IPS-18c (cell line): ENCODE measurements at regions not wholly inside any gene's neighbourhood (a gene's known extent, or its start where the extent isn't known, plus 50 kb on each side); places are given as distances from the start of the nearest gene placed in this dataset.
"Not testable (repeated sequence)": the region's sequence is repeated elsewhere in the genome, so short reads cannot be mapped to it uniquely, and the experiment has no call there.

Source experiments
- H3K4me3 ChIP-seq: 2 replicates; pipeline ENCODE4 v1.7.0; 2013; ENCODE audit warnings: low read depth, mild to moderate bottlenecking, low read length, moderate library complexity; ENCODE audit not compliant: insufficient read depth
- H3K9me3 ChIP-seq: one replicate; pipeline ENCODE4 v1.6.1; 2013; ENCODE audit warnings: mild to moderate bottlenecking, low read length, moderate library complexity; ENCODE audit not compliant: control insufficient read depth, insufficient read depth

DNA sequence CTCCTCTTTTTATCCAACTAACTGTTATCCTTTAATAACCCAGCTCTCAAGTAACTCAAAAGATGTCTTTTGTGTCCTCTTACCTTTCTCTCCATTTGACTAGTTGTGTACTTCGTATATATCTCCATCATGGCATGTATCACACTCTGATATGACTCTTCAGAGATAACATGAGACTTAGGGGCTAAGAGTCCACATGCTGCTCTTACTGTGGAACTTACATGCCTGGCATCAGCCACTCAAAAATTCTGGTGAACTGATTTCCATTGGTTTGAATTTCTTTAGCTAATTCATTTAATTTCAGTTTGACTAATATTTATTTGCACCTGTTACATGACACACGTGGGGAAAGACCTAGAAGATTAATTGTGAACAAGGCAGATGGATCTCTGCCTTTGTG, 317.3 kb downstream of the HS3ST1 start:
- Histone ChIP-seq H3K4me3 (no peak overlapping the region), H3K9me3 (no peaks in the 10 kb centered on the region)

DNA sequence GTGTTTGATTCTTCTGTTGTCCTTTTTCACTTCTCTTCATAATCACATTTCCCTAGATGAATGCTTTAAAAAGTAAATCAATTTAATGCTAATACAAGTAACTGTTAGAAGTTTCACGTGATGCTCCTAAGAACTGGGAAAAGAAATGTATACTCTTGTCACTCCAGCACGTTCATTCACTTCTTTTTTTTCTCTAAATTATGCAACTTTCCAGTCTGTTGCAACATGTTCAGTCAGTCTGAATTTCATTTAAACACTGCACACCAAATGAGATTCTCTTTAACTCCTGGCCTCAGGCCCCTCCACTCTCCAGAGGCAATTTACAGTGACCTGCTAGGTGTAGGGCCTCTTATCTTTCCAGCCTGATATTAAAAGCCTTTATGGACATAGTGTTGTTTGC, 321.9 kb downstream of the HS3ST1 start:
- no peak overlapping the region for H3K4me3 ChIP-seq
- H3K9me3 ChIP-seq: no peaks in the 10 kb centered on the region

DNA sequence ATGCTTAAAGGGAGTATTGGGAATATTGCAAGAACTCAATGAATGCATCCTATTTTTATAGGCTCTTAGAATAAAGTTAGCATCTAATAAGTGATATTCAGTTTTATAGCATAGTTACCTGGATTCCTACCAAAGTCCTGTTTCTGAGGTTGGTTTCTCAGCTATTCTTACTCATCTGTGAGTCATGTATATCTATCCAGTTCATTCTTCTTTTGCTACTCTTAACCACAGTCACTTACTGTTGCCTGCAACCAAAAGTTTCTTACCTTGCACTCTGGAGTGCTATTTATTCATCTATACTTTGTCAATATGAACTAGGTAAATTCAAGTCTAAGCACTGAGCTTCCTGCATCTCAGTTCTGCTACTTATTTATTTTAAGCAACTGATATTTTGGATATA, 322.5 kb downstream of the HS3ST1 start:
- no peak overlapping the region for H3K4me3 ChIP-seq
- no peaks in the 10 kb centered on the region for H3K9me3 ChIP-seq

DNA sequence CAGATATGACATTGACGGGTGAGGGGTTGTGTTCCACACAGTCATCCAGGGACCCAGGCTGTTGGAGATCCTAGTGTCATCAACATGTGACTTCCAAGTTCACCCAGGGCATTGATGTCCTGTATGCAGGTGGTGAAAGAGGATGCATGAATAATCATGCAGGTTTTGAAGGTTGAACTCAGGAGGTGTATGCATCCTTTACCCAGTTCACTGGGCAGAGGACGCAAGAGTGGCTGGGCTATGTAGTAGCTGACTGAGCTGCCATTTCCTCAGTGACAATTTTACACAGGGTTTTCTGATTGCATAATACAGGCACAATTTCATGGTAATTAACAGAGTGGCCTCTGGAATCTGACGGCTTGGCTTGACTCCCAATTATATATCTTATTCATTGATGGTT, 323.0 kb downstream of the HS3ST1 start:
- Histone ChIP-seq H3K4me3 (no peak overlapping the region), H3K9me3 (no peaks in the 10 kb centered on the region)

DNA sequence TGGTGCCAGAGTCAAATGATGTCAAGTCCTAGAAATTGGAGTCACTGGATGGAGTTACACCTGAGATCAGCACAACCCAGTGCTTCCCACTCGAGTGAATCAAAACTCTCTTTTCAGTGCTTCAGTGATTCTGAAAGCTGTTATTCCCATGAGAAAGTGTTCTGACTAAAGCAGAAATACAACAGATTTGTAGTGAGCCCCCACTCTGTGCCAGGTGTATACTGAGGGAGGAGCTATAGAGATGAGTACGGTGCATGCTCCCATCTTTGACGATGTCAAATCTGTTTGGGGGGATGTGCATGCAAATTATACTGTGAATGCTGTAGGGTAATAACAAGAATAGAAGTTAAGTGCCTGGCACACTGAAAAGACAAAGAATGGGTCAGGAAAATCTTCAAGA, 330.2 kb downstream of the HS3ST1 start:
- Histone ChIP-seq H3K4me3 (no peak overlapping the region), H3K9me3 (no peaks in the 10 kb centered on the region)

DNA sequence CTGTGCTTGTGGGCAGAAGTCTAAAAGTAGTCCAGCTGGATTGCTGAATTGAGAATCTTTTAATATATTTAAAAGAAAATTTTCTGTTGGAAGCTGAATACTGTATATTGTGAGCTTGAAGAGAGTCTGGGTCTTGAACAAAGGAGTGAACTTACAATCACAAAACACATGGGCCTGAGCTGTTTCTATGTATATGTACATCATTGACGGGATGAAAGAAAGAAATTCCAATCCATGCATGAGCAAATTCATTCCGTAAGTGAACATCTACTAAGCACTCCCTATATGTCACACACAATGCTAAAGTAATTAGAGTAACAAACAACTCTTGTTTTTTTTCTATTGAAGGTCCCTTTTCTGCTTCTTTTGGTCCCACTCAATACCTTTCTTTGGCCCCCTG, 331.0 kb downstream of the HS3ST1 start:
- H3K9me3 ChIP-seq: no peaks in the 10 kb centered on the region
- no peak overlapping the region for H3K4me3 ChIP-seq

DNA sequence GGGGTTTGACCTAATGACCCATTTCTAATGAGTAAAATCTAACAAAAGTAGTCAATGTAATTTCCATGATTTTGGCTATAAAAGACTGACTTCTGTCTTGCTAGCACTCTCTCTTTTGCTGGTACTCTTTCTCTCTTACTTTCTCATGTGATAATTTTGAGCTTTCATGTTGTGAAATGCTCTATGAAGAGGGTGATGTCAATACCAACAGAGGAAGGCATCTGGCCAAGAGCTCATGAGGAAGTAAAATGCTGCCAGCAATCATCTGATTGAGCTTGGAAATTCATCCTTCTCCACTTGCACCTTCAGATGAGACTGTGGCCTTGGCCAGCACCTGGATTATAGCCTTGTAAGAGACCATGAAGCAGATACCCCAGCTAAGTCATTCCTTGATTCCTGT, 347.7 kb downstream of the HS3ST1 start:
- Histone ChIP-seq H3K4me3 (no peak overlapping the region), H3K9me3 (no peaks in the 10 kb centered on the region)

DNA sequence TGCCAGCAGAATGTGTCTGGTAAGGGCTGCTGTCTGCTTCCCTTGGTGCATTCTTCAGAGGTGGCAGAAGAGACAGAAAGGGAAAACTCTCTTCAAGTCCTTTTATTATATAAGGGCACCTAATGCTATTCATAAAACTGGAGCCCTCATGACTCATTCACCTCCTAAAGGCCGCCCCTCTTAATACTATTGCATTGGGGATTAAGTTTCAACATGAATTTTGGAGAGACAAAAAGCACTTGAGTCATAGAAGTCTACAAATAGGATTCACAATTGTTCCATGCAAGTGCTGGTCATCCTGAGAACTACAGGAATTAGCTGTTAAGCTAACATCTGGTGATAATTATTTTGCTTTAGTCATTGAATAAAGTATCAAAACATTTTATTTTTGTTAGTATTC, 349.5 kb downstream of the HS3ST1 start:
- Histone ChIP-seq H3K4me3 (no peak overlapping the region), H3K9me3 (no peaks in the 10 kb centered on the region)

DNA sequence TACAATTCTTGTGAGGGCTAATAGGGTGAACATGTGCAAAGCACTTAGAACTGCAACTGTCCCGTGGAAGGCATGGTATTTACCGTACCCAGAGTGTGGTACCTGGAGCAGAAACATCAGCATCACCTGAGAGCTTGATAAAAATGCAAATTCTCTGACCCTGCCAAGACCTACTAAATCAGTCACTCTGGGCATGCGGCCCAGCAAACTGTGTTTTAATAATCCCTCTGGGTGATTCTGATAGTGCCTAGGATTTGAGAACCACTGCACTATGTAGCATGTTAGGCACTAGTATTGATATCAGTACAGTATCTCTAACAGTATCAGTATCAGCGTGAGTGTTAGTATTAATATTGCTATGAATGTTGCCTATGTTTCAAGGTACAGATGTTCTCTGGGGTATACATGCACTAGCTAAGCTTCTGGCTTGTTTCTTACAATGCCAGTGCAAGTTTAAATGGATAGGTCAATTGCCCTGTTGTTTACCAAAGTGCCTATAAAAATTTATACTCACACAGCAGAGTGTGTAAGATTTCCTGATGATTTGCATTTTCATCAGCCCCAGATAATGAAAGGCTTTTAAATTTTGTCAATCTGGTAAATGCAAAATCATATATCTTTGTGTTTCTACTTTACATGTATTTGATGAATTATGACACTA, 354.0 kb downstream of the HS3ST1 start:
- Histone ChIP-seq H3K9me3 (no peaks in the 10 kb centered on the region), H3K4me3 (no peak overlapping the region)

DNA sequence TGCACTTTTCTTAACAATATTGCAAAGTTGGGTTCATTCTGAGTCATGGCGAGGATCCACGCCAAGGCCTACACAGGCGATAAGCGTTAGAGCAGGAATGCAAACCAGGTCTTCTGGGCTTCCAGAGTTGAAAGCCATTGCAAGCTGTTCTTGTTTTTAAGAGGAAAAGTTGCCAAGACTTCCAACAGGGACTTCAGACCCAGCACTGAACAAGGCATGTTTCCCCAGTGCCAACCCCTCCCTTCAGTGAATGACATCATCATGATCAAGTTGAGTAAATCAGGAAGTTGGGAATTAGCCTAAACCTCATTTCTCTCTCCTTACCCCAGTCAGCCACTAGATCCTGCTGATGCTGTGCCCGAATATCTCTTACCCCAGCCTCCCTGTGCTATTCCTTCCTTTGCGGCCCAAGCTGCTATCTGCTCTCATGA, 355.1 kb downstream of the HS3ST1 start:
- H3K4me3 ChIP-seq: no peak overlapping the region
- H3K9me3 ChIP-seq: no peaks in the 10 kb centered on the region

DNA sequence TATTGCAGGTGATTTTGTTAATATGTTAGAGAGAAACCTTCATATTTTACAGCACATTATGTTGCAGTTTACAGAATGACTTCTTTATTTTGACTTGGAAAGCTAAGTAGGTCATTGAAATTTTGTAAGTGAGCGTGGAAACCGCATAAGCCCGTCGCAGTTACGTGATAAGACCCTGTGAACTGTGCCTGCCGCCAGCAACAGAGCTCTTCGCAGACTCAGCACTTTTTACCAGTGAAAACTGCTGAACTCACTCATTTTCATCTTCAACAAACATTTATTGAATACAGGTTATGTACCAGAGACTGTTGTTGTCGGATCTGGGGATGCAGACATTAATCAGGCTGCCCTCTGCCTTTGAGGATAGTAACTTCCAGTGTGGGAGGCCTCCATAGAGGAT, 355.7 kb downstream of the HS3ST1 start:
- Histone ChIP-seq H3K9me3 (no peaks in the 10 kb centered on the region), H3K4me3 (no peak overlapping the region)

DNA sequence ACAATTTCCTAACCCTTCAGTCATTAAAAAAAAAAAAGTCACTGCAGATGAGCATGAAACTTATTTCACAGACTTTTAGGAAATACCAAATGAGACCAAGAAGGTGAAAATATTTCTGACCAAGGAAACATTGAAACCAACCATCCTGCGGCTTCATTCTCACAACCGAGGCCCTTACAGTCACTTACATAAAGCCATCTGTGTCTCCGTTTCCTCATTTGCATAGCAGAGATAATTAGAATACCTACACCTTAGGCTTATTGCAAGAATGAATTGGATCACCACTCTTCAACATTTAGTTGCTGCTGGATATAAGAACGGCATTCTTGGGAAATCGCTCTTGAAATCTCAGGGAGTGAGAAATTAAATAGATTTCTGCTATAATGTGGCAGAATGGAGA, 356.2 kb downstream of the HS3ST1 start:
- Histone ChIP-seq H3K4me3 (no peak overlapping the region), H3K9me3 (no peaks in the 10 kb centered on the region)

DNA sequence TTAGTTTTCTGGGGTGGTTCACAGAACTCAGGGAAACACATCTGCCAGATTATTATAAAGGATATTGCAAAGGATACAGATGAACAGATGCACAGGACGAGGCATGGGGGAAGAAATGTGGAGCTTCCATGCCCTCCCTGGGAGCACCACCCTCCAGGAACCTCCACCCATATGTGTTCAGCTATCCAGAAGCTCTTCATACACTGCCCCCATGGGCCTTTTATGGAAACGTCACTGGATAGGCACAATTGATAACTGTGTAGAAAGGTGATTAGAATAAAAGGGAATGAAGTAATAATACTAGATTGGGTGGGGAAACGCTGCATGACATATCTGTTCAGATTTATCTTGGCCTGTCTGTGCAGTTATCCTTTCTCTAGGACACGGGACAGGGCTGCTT, 357.9 kb downstream of the HS3ST1 start:
- Histone ChIP-seq H3K4me3 (no peak overlapping the region), H3K9me3 (no peaks in the 10 kb centered on the region)

DNA sequence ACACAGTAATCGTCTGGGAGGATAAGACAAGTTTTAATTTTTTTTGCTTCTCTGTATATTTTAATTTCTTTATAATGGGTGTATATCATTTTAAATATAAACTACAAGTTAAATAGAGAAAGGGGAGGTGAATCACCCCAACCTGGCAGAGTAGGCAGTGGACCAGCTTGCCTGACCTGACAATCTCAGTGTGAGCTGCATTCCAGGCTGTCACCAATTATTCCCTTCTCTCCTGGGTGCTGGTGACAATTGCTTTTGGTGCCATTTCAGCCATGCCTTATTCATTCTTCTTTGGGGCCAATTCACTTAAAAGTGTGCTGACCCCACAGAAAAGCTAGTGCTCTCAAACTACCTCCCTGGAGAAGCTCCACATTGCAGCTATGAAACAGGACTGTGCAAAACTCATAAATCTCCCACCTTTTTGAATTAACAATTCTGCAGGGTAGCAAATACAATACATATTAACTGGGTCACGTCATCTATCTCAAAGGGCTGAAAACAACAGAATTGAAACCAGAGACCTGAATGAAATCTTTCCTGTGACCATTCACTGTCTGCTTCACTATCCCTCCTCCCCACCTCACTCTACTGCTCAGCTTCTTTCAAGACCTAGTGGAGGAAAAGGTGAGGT, 359.0 kb downstream of the HS3ST1 start:
- Histone ChIP-seq H3K9me3 (no peaks in the 10 kb centered on the region), H3K4me3 (no peak overlapping the region)

DNA sequence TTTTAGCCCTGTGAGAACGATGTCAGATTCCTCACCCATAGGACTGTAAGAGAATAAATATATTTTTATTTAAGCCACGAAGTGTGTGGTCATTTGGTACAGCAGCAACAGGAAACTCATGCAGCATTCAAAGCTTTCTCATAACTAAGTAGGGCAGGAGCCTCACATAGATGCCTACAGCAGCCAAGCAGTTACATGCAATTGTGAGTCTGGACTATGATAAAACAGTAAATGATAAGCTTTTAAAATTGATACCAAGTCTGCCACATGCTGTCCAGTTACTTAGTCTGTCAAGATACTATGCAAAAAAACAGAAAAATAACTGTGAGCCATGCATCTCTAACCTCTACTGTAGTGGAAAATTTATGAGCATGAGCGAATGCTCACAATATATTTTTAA, 359.6 kb downstream of the HS3ST1 start:
- Histone ChIP-seq H3K9me3 (no peaks in the 10 kb centered on the region), H3K4me3 (no peak overlapping the region)

DNA sequence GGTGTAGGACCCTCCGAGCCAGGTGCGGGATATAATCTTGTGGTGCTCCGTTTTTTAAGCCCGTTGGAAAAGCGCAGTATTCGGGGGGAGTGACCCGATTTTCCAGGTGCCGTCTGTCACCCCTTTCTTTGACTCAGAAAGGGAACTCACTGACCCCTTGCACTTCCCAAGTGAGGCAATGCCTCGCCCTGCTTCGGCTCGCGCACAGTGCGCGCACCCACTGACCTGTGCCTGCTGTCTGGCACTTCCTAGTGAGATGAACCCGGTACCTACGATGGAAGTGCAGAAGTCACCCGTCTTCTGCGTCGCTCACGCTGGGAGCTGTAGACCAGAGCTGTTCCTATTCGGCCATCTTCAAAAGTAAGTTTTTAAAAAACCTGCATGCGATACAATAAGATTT, 362.1 kb downstream of the HS3ST1 start:
- H3K9me3 ChIP-seq: not testable (repeated sequence)
- peak overlapping the region; percentile 51 for H3K4me3 ChIP-seq

DNA sequence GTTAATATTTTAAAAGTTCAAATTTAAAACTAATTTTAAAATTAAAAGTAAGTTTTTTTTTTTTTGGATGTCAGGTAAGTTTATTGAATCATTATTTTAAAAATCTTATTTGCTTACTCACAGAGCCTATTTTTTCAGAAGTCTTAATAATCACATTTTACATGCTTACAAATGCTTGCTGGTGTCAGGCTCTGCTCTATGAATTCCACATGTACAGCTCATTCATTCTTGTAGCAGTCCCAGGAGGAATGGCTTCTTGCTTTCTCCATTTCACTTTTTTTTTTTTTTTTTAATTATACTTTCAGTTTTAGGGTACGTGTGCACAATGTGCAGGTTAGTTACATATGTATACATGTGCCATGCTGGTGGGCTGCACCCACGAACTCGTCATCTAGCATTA, 368.1 kb downstream of the HS3ST1 start:
- not testable (repeated sequence) for H3K9me3 ChIP-seq

DNA sequence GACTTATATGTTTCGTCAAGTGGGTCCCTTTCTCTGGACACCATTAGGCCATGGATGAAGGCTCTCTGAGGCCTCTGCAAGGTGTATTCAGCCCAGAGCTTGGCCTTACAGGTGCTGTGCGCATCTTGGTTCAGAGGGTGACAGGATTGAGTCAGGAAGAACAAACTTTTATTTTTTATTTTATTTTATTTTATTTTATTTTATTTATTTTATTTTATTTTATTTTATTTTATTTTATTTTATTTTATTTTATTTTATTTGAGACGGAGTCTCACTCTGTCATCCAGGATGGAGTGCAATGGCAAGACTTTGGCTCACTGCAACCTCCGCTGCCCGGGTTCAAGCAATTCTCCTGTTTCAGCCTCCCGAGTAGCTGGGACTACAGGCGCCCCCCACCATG, 370.4 kb upstream of the CLNK start:
- H3K9me3 ChIP-seq, H3K4me3 ChIP-seq: not testable (repeated sequence)

More for the DNA sequence above, 368.1 kb downstream of the HS3ST1 start:
- H3K4me3 ChIP-seq: not testable (repeated sequence)

DNA sequence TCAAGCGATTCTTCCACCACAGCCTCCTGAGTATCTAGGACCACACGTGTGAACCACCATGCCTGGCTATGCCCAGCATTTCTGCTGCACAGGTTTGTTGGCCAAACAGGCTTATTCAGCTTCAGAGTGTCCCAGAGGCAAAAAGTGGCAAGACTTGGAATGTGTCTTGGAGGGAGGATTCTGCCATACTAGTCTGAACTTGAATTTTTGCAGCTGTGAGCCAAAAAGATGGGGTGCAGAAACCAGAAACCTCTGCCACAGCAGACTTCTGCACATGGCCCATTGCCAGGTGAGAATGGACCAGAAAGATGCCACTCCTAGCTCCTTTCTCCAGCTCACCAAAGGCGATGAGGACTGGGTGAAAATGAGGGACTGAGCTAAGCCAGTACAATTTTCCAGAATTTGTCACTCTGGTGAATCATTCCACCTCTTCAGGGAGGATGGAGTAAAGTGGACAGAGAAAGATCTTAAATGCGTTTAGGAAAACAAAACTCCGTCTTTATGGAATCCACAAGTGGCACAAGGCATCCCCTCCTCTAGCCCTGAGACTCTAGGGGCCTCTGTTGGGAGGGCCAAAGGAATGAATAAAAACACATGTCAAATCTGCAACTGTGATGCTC, 369.1 kb upstream of the CLNK start:
- H3K4me3 ChIP-seq: no peak overlapping the region
- H3K9me3 ChIP-seq: no peaks in the 10 kb centered on the region
